Motor neuron (in vitro differentiated cells): ENCODE measurements at regions not wholly inside any gene's neighbourhood (a gene's known extent, or its start where the extent isn't known, plus 50 kb on each side); places are given as distances from the start of the nearest gene placed in this dataset.

ENCODE experiments used
- ATAC-seq, 8 experiments: fragments of 200-7000 bp; cut with Tn5 transposase; replicated peaks in 6 of 8; 2 replicates each; pipeline ENCODE4 v1.8.0; 2021; ENCODE audit warnings: mild to moderate bottlenecking in 8 of 8, moderate library complexity in 8 of 8
- H3K27ac ChIP-seq, 2 donors: fragments of 250-450 bp; sonication (Bioruptor Pico); 2 replicates each; pipeline ENCODE4 v1.9.0; 2021; ENCODE audit warnings: antibody characterized with exemption in 2 of 2, mild to moderate bottlenecking in 2 of 2, moderate library complexity in 1 of 2
- H3K4me1 ChIP-seq, 2 donors: fragments of 250-450 bp; sonication (Bioruptor Pico); replicated peaks in 1 of 2; 2 replicates each; pipeline ENCODE4 v1.6.1; 2021; ENCODE audit warnings: antibody characterized with exemption in 2 of 2, mild to moderate bottlenecking in 2 of 2, moderate library complexity in 1 of 2
- H3K4me3 ChIP-seq, 5 donors: fragments of 250-450 bp; sonication (Bioruptor Pico); 2 replicates each; pipeline ENCODE4 v1.9.0; 2021; ENCODE audit warnings: antibody characterized with exemption in 5 of 5, mild to moderate bottlenecking in 5 of 5, moderate library complexity in 4 of 5
- WGBS, 10 experiments: fragments of 450-650 bp; shearing (Covaris generic); methylation state at CpG; one replicate each; pipeline ENCODE4 v1.0.0; 2022; 5-methylcytosine and 5-hydroxymethylcytosine counted together
- in situ Hi-C, 9 experiments: fragments of 400-800 bp; cut with MboI; loops; one replicate each; pipeline ENCODE4 v1.15.0; 2021; ENCODE audit warnings: low sequenced_read_pairs in 9 of 9, low pct_unique_long_range_greater_than_20kb in 2 of 9; ENCODE audit not compliant: unreplicated experiment in 9 of 9

GRCh38 chr3:117751651-117752050 is 1042.1 kb downstream of the TUSC7 start:
- peak overlapping the region in 1 of 2 donors; percentile 53 for H3K27ac ChIP-seq
- 20 to 93% (median 68%) methylated on average over 1 to 3 of the region's 4 CpGs for WGBS, 10 experiments
- H3K4me3 ChIP-seq: no peak overlapping the region
- peaks cover 20 to 47% of the 10 kb centered on the region in 2 donors for H3K4me1 ChIP-seq
- peak in 4 of 8 experiments; percentile 39 to 67 (median 62) for ATAC-seq
- in situ Hi-C loops: no loop called here

GRCh38 chr3:117752984-117753717 is 1043.6 kb downstream of the TUSC7 start:
- WGBS, 10 experiments: 47 to 98% (median 85%) methylated on average over 2 to 3 of the region's 3 CpGs; no CpG with 5 or more reads in 2 of the 10 experiments
- in situ Hi-C loops: no loop called here
- ATAC-seq: peak in 4 of 8 experiments; percentile 58 to 72 (median 66)
- Histone ChIP-seq H3K4me1 (peaks cover 20 to 51% of the 10 kb centered on the region in 2 donors), H3K27ac (no peak overlapping the region), H3K4me3 (no peak overlapping the region)

- Histone ChIP-seq H3K27ac (no peak overlapping the region), H3K4me3 (no peak overlapping the region), H3K4me1 (peaks cover 20 to 51% of the 10 kb centered on the region in 2 donors)
- WGBS, 10 experiments: 0 to 100% (median 86%) methylated on average over 1 to 2 of the region's 2 CpGs; no CpG with 5 or more reads in 2 of the 10 experiments
- in situ Hi-C loops: no loop called here
- no peak for ATAC-seq
Observed at GRCh38 chr3:117754058-117754457, 1044.5 kb downstream of the TUSC7 start.

- in situ Hi-C loops: no loop called here
- no peak for ATAC-seq
- Histone ChIP-seq H3K4me1 (peaks cover 20 to 47% of the 10 kb centered on the region in 2 donors), H3K27ac (no peak overlapping the region), H3K4me3 (no peak overlapping the region)
- WGBS, 10 experiments: 0 to 100% (median 58%) methylated on average over 1 to 2 of the region's 2 CpGs
Observed at GRCh38 chr3:117754841-117755240, 1045.3 kb downstream of the TUSC7 start.

- 0 to 67% (median 39%) methylated on average over 1 to 3 of the region's 3 CpGs; no CpG with 5 or more reads in 2 of the 10 experiments for WGBS, 10 experiments
- peak; percentile 65 to 97 (median 84) for ATAC-seq
- peaks cover 15 to 45% of the 10 kb centered on the region in 2 donors for H3K4me1 ChIP-seq
- in situ Hi-C loops: no loop called here
- no peak overlapping the region for H3K4me3 ChIP-seq
- H3K27ac ChIP-seq: no peak overlapping the region
Observed at GRCh38 chr3:117756563-117756962, 1047.0 kb downstream of the TUSC7 start.

- H3K4me1 ChIP-seq: peaks cover 22 to 41% of the 10 kb centered on the region in 2 donors
- peak overlapping the region; percentile 17 to 18 for H3K27ac ChIP-seq
- in situ Hi-C loops: no loop called here
- no peak overlapping the region for H3K4me3 ChIP-seq
- WGBS, 10 experiments: 0 to 80% (median 21%) methylated on average over 1 to 4 of the region's 4 CpGs; no CpG with 5 or more reads in 2 of the 10 experiments
- ATAC-seq: peak; percentile 49 to 78 (median 66)
Observed at GRCh38 chr3:117761703-117762620, 1052.4 kb downstream of the TUSC7 start.

GRCh38 chr3:117762621-117763037 is 1053.0 kb downstream of the TUSC7 start:
- peak; percentile 54 to 87 (median 80) for ATAC-seq
- in situ Hi-C loops: no loop called here
- 0 to 67% (median 0%) methylated on average over 1 to 2 of the region's 3 CpGs; no CpG with 5 or more reads in 4 of the 10 experiments for WGBS, 10 experiments
- H3K4me1 ChIP-seq: peaks cover 22 to 39% of the 10 kb centered on the region in 2 donors
- no peak overlapping the region for H3K4me3 ChIP-seq
- peak overlapping the region; percentile 17 to 18 for H3K27ac ChIP-seq

GRCh38 chr3:117763561-117763960 is 1054.0 kb downstream of the TUSC7 start:
- no peak overlapping the region for H3K4me3 ChIP-seq
- no peak overlapping the region for H3K27ac ChIP-seq
- 43 to 100% (median 97%) methylated on average over 1 to 3 of the region's 4 CpGs; no CpG with 5 or more reads in 4 of the 10 experiments for WGBS, 10 experiments
- in situ Hi-C loops: no loop called here
- peaks cover 22 to 39% of the 10 kb centered on the region in 2 donors for H3K4me1 ChIP-seq
- no peak for ATAC-seq

- ATAC-seq: peak in 1 of 8 experiments; percentile 41
- H3K4me3 ChIP-seq: no peak overlapping the region
Observed at GRCh38 chr3:117768581-117768980, 1059.0 kb downstream of the TUSC7 start.

GRCh38 chr3:117774130-117774529 is 1064.6 kb downstream of the TUSC7 start:
- Histone ChIP-seq H3K27ac (no peak overlapping the region), H3K4me1 (peaks cover 0 to 8% of the 10 kb centered on the region in 2 donors), H3K4me3 (no peak overlapping the region)
- peak in 3 of 8 experiments; percentile 30 to 64 (median 60) for ATAC-seq
- in situ Hi-C loops: no loop called here

More at GRCh38 chr3:117768581-117768980, 1059.0 kb downstream of the TUSC7 start:
- WGBS, 10 experiments: 0 to 100% (median 73%) methylated on average over 1 to 4 of the region's 4 CpGs; no CpG with 5 or more reads in 1 of the 10 experiments
- in situ Hi-C loops: no loop called here
- peaks cover 2 to 9% of the 10 kb centered on the region in 2 donors for H3K4me1 ChIP-seq
- H3K27ac ChIP-seq: no peak overlapping the region

GRCh38 chr3:117786349-117786748 is 1076.8 kb downstream of the TUSC7 start:
- ATAC-seq: no peak
- 19 to 100% (median 91%) methylated on average over 1 to 2 of the region's 2 CpGs; no CpG with 5 or more reads in 1 of the 10 experiments for WGBS, 10 experiments
- Histone ChIP-seq H3K27ac (no peak overlapping the region), H3K4me1 (peaks cover 29% of the 10 kb centered on the region in 2 donors), H3K4me3 (no peak overlapping the region)
- in situ Hi-C loops: no loop called here

- Histone ChIP-seq H3K4me1 (peaks cover 29 to 38% of the 10 kb centered on the region in 2 donors), H3K4me3 (no peak overlapping the region), H3K27ac (no peak overlapping the region)
- peak in 5 of 8 experiments; percentile 34 to 68 (median 57) for ATAC-seq
- in situ Hi-C loops: no loop called here
Observed at GRCh38 chr3:117788061-117788460, 1078.5 kb downstream of the TUSC7 start.

- Histone ChIP-seq H3K27ac (no peak overlapping the region), H3K4me3 (no peak overlapping the region), H3K4me1 (peaks cover 32 to 43% of the 10 kb centered on the region in 2 donors)
- ATAC-seq: no peak
- WGBS, 10 experiments: 20 to 86% (median 43%) methylated on average over 1 to 3 of the region's 3 CpGs; no CpG with 5 or more reads in 5 of the 10 experiments
- in situ Hi-C loops: no loop called here
Observed at GRCh38 chr3:117788506-117788905, 1078.9 kb downstream of the TUSC7 start.
